ENCODE measurements at regions not wholly inside any gene's neighbourhood (a gene's known extent, or its start where the extent isn't known, plus 50 kb on each side); places are given as distances from the start of the nearest gene placed in this dataset.

DNA sequence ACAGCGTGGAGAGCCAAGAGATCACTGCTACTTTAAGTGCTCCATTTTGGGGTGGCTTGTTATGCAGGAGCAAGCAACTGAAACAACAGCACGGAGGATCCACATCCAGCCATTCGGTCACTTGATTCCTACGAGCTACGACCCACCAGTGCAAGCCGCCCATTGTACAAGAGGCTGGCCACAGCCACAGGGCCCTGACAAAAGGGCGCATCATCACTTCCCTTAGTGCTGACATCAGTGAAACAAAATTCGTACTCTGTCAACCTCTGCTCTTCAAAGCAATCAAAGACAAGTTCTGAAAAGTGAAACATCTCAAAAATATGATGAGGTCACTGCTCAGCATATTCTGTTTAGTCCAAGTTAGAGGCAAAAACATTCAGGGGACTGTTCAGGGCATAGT is 168.4 kb downstream of the GADD45G start:
- TF ChIP-seq POLR2A (IDR thresholded peaks at IDR 0.05; ENCODE audit: low read length): no peak
- no peak for TF ChIP-seq GATA1 (IDR thresholded peaks at IDR 0.05; ENCODE audit: low read depth, low read length)
